GM12892 (cell line): ENCODE measurements at regions not wholly inside any gene's neighbourhood (a gene's known extent, or its start where the extent isn't known, plus 50 kb on each side); places are given as distances from the start of the nearest gene placed in this dataset.

Source experiments
- POLR2A ChIP-seq: IDR thresholded peaks from 2 replicates; pipeline ENCODE4 v1.6.1; 2011; ENCODE audit warnings: low read depth, low read length, control low read depth
- TAF1 ChIP-seq: IDR thresholded peaks from 2 replicates; pipeline ENCODE4 v1.6.1; 2011; ENCODE audit warnings: low read depth, mild to moderate bottlenecking, control low read depth, low read length, borderline replicate concordance

DNA sequence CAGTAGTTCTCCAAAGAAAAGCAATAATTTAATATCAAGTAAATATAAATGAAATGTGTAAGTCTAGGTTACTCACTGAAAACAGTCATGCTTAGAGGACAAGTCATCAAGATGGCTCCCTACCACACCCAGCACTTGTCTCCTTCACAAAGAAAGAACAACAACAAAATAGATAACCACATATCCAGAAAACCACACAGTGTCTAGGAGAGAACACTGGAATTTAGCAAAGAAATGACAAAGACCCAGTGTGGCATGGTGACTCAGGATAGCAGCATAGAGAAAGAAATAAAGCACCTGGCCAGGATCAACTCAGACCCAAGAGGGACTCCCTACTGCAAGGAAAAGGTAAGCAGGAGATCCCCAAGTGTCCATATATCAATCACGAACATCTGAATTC lies 356.2 kb downstream of the TMEM161B start:
- TF ChIP-seq POLR2A = no peak
- TF ChIP-seq TAF1 = no peak
